HG03135 (cell line): ENCODE measurements at regions not wholly inside any gene's neighbourhood (a gene's known extent, or its start where the extent isn't known, plus 50 kb on each side); places are given as distances from the start of the nearest gene placed in this dataset.

Experiments used
- ATAC-seq: cut with Tn5 transposase; IDR thresholded peaks from one replicate; pipeline ENCODE4 v1.9.1; 2021; ENCODE audit warnings: mild to moderate bottlenecking, moderate library complexity; ENCODE audit not compliant: unreplicated experiment

- ATAC-seq: no peak
Observed at GRCh38 chr15:31261266-31262142, 65.1 kb upstream of the KLF13 start.

GRCh38 chr15:31262143-31262530 is 64.5 kb upstream of the KLF13 start:
- ATAC-seq: no peak

- ATAC-seq: no peak
Observed at GRCh38 chr15:31262901-31263671, 63.5 kb upstream of the KLF13 start.

GRCh38 chr15:31263751-31264558 is 62.7 kb upstream of the KLF13 start:
- ATAC-seq: no peak

- ATAC-seq: no peak
Observed at GRCh38 chr15:31264559-31265089, 62.0 kb upstream of the KLF13 start.

- ATAC-seq: no peak
Observed at GRCh38 chr15:31265090-31265870, 61.4 kb upstream of the KLF13 start.

- peak; percentile 51 for ATAC-seq
Observed at GRCh38 chr15:31265871-31266711, 60.5 kb upstream of the KLF13 start.

GRCh38 chr15:31266712-31267111 is 59.9 kb upstream of the KLF13 start:
- ATAC-seq: peak; percentile 16

- no peak for ATAC-seq
Observed at GRCh38 chr15:31267161-31268107, 59.2 kb upstream of the KLF13 start.

- no peak for ATAC-seq
Observed at GRCh38 chr15:31268108-31268501, 58.5 kb upstream of the KLF13 start.

- no peak for ATAC-seq
Observed at GRCh38 chr15:31268911-31269784, 57.5 kb upstream of the KLF13 start.

- no peak for ATAC-seq
Observed at GRCh38 chr15:31269816-31270575, 56.6 kb upstream of the KLF13 start.

- ATAC-seq: no peak
Observed at GRCh38 chr15:31270767-31271166, 55.9 kb upstream of the KLF13 start.

GRCh38 chr15:31271224-31271635 is 55.4 kb upstream of the KLF13 start:
- no peak for ATAC-seq

- no peak for ATAC-seq
Observed at GRCh38 chr15:31271711-31272557, 54.7 kb upstream of the KLF13 start.
